Skeletal muscle satellite cell (primary cell): ENCODE measurements at regions not wholly inside any gene's neighbourhood (a gene's known extent, or its start where the extent isn't known, plus 50 kb on each side); places are given as distances from the start of the nearest gene placed in this dataset.

Experiments used
- H3K27me3 ChIP-seq: 2 replicates; pipeline ENCODE4 v1.7.0; 2013; ENCODE audit warnings: low read length; ENCODE audit not compliant: control insufficient read depth, insufficient read depth
- H3K36me3 ChIP-seq: 2 replicates; pipeline ENCODE4 v1.7.0; 2013; ENCODE audit warnings: mild to moderate bottlenecking, control low read depth, low read length; ENCODE audit not compliant: insufficient read depth
- H3K4me1 ChIP-seq: 2 replicates; pipeline ENCODE4 v1.7.0; 2013; ENCODE audit warnings: low read length; ENCODE audit not compliant: control insufficient read depth, insufficient read depth
- H3K4me2 ChIP-seq: 2 replicates; pipeline ENCODE4 v1.7.0; 2013; ENCODE audit warnings: mild to moderate bottlenecking, low read length
- H3K4me3 ChIP-seq: 2 replicates; pipeline ENCODE4 v1.7.0; 2013; ENCODE audit warnings: low read length
- H3K9ac ChIP-seq: 2 replicates; pipeline ENCODE4 v1.7.0; 2013; ENCODE audit warnings: mild to moderate bottlenecking, low read depth, low read length, moderate library complexity
- H3K9me3 ChIP-seq: replicated peaks from 2 replicates; pipeline ENCODE4 v1.7.0; 2013; ENCODE audit warnings: mild to moderate bottlenecking, control low read depth, low read length

GRCh38 chr1:164347980-164348379 is 211.0 kb upstream of the PBX1 start:
- Histone ChIP-seq H3K4me1 (no peaks in the 10 kb centered on the region), H3K36me3 (no peaks in the 10 kb centered on the region), H3K9me3 (no peaks in the 10 kb centered on the region), H3K9ac (no peak overlapping the region), H3K4me2 (no peak overlapping the region), H3K4me3 (no peak overlapping the region), H3K27me3 (no peaks in the 10 kb centered on the region)

GRCh38 chr1:164356511-164356910 is 202.5 kb upstream of the PBX1 start:
- Histone ChIP-seq H3K9ac (no peak overlapping the region), H3K27me3 (no peaks in the 10 kb centered on the region), H3K4me3 (no peak overlapping the region), H3K4me2 (no peak overlapping the region), H3K9me3 (no peaks in the 10 kb centered on the region), H3K4me1 (no peaks in the 10 kb centered on the region), H3K36me3 (no peaks in the 10 kb centered on the region)

GRCh38 chr1:164360265-164360664 is 198.7 kb upstream of the PBX1 start:
- Histone ChIP-seq H3K4me3 (no peak overlapping the region), H3K4me2 (no peak overlapping the region), H3K9ac (no peak overlapping the region), H3K4me1 (no peaks in the 10 kb centered on the region), H3K9me3 (no peaks in the 10 kb centered on the region), H3K36me3 (no peaks in the 10 kb centered on the region), H3K27me3 (no peaks in the 10 kb centered on the region)

- Histone ChIP-seq H3K4me3 (no peak overlapping the region), H3K9me3 (no peaks in the 10 kb centered on the region), H3K36me3 (no peaks in the 10 kb centered on the region), H3K4me2 (no peak overlapping the region), H3K4me1 (no peaks in the 10 kb centered on the region), H3K9ac (no peak overlapping the region), H3K27me3 (no peaks in the 10 kb centered on the region)
These were observed 197.1 kb upstream of the PBX1 start for GRCh38 chr1:164361927-164362326.

- Histone ChIP-seq H3K27me3 (no peaks in the 10 kb centered on the region), H3K4me1 (no peaks in the 10 kb centered on the region), H3K9me3 (no peaks in the 10 kb centered on the region), H3K4me2 (no peak overlapping the region), H3K9ac (no peak overlapping the region), H3K36me3 (no peaks in the 10 kb centered on the region), H3K4me3 (no peak overlapping the region)
These were observed 195.0 kb upstream of the PBX1 start for GRCh38 chr1:164363980-164364379.

GRCh38 chr1:164366014-164366413 is 193.0 kb upstream of the PBX1 start:
- no peaks in the 10 kb centered on the region for H3K9me3 ChIP-seq
- H3K9ac ChIP-seq = no peak overlapping the region
- H3K4me1 ChIP-seq = no peaks in the 10 kb centered on the region
- no peaks in the 10 kb centered on the region for H3K27me3 ChIP-seq
- H3K4me2 ChIP-seq = no peak overlapping the region
- no peaks in the 10 kb centered on the region for H3K36me3 ChIP-seq
- H3K4me3 ChIP-seq = no peak overlapping the region

- Histone ChIP-seq H3K4me3 (no peak overlapping the region), H3K9me3 (no peaks in the 10 kb centered on the region), H3K27me3 (no peaks in the 10 kb centered on the region), H3K4me1 (no peaks in the 10 kb centered on the region), H3K4me2 (no peak overlapping the region), H3K9ac (no peak overlapping the region), H3K36me3 (no peaks in the 10 kb centered on the region)
These were observed 189.2 kb upstream of the PBX1 start for GRCh38 chr1:164369698-164370365.

- Histone ChIP-seq H3K4me1 (peaks cover 25% of the 10 kb centered on the region), H3K27me3 (no peaks in the 10 kb centered on the region), H3K9ac (no peak overlapping the region), H3K36me3 (no peaks in the 10 kb centered on the region), H3K4me2 (peak overlapping the region; percentile 3), H3K4me3 (no peak overlapping the region), H3K9me3 (no peaks in the 10 kb centered on the region)
These were observed 178.1 kb upstream of the PBX1 start for GRCh38 chr1:164380893-164381292.

GRCh38 chr1:164382384-164382783 is 176.6 kb upstream of the PBX1 start:
- no peaks in the 10 kb centered on the region for H3K9me3 ChIP-seq
- no peak overlapping the region for H3K4me3 ChIP-seq
- peaks cover 25% of the 10 kb centered on the region for H3K4me1 ChIP-seq
- no peak overlapping the region for H3K9ac ChIP-seq
- H3K4me2 ChIP-seq = no peak overlapping the region
- no peaks in the 10 kb centered on the region for H3K27me3 ChIP-seq
- H3K36me3 ChIP-seq = no peaks in the 10 kb centered on the region

- Histone ChIP-seq H3K9me3 (no peaks in the 10 kb centered on the region), H3K4me2 (no peak overlapping the region), H3K36me3 (no peaks in the 10 kb centered on the region), H3K27me3 (no peaks in the 10 kb centered on the region), H3K9ac (no peak overlapping the region), H3K4me1 (peaks cover 25% of the 10 kb centered on the region), H3K4me3 (no peak overlapping the region)
These were observed 174.7 kb upstream of the PBX1 start for GRCh38 chr1:164384262-164384661.

- H3K36me3 ChIP-seq = no peaks in the 10 kb centered on the region
- H3K9me3 ChIP-seq = no peaks in the 10 kb centered on the region
- H3K4me1 ChIP-seq = no peaks in the 10 kb centered on the region
- no peaks in the 10 kb centered on the region for H3K27me3 ChIP-seq
- no peak overlapping the region for H3K9ac ChIP-seq
- H3K4me2 ChIP-seq = no peak overlapping the region
- no peak overlapping the region for H3K4me3 ChIP-seq
These were observed 141.8 kb upstream of the PBX1 start for GRCh38 chr1:164417016-164417704.

GRCh38 chr1:164423136-164423535 is 135.8 kb upstream of the PBX1 start:
- Histone ChIP-seq H3K4me1 (no peaks in the 10 kb centered on the region), H3K9ac (no peak overlapping the region), H3K4me3 (no peak overlapping the region), H3K4me2 (no peak overlapping the region), H3K36me3 (no peaks in the 10 kb centered on the region), H3K27me3 (no peaks in the 10 kb centered on the region), H3K9me3 (no peaks in the 10 kb centered on the region)
